ENCODE measurements at regions not wholly inside any gene's neighbourhood (a gene's known extent, or its start where the extent isn't known, plus 50 kb on each side); places are given as distances from the start of the nearest gene placed in this dataset.
A peak's percentile ranks its signal among the peaks of the same experiment; 100 is the strongest.

DNA sequence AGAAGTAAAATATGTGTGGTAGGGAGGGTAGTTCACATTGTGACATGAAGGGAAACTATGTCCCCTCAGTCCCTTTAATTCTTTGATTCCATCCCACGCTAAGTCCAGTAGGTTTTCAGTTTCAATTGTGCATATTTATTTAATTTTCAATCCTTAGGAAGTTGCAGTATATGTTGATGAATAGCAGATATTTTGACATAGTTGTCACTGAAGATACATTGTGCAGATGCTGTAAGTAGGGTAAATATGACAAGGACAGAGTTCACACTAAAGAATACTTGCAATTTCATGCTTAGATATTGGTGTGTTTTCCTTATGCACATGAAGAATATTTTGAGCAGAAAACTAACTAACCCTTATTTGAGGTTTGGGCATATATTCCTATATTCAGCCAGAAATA lies 595.4 kb upstream of the MIR17HG start:
- FAIRE-seq (no peak), ATAC-seq (no peak), DNase-seq (ENCODE audit: low read depth in 1 of 2, low spot score in 1 of 2) (no peak)
- Histone ChIP-seq H3K4me3 (no peak overlapping the region), H3K27ac (no peak overlapping the region), H3K4me2 (no peak overlapping the region), H3K4me1 (no peaks in the 10 kb centered on the region), H3K9me3 (no peaks in the 10 kb centered on the region)
- WGBS (ENCODE audit: missing lambda C conversion rate): 64% methylated on average over 1 of the region's 1 CpG
- POLR2A ChIA-PET: no interaction called here
- TF ChIP-seq HDAC2 (IDR thresholded peaks at IDR 0.05): no peak
- TF ChIP-seq CBX8 (IDR thresholded peaks at IDR 0.05): no peak
- no peak for TF ChIP-seq CHD2 (IDR thresholded peaks at IDR 0.05; ENCODE audit: low read length, partially characterized antibody)
- TF ChIP-seq POLR2AphosphoS2 (conservative IDR thresholded peaks at IDR 0.05; ENCODE audit: low read length): no peak
- no peak for TF ChIP-seq ELK1 (IDR thresholded peaks at IDR 0.05; ENCODE audit: low read depth, low read length)
- TF ChIP-seq, protein P1, sequence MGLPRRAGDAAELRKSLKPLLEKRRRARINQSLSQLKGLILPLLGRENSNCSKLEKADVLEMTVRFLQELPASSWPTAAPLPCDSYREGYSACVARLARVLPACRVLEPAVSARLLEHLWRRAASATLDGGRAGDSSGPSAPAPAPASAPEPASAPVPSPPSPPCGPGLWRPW (IDR thresholded peaks at IDR 0.05): no peak
- no peak for TF ChIP-seq KDM5A (IDR thresholded peaks at IDR 0.05)
- no peak for TF ChIP-seq NPAS2 (CRISPR knock-in tag; IDR thresholded peaks at IDR 0.05; ENCODE audit: borderline replicate concordance)
- CTCF ChIA-PET: no interaction called here

DNA sequence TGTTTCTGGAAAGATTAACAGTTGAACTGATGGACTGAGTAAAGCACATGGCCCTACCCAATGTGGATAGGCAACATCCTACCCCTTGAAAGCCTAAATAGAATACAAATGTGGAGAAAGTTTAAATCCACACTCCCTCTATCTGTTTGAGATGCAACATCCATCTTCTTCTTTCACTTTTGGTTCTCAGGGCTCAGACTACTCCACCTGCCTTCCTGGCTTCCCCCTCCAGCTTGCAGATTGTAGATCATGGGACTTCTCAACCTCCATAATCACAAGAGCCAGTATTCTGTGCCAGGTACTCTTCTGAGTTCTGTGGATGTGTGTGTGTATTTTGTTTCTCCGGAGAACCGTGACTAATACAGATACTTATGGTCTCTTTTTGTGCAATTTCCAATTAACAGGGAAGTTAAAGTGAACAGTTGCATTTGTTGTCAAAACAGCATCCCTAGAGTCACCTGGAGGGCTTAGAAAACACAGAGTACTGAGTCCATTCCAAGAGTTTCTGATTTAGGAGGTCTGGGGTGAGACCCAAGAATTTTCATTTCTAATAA lies 590.3 kb upstream of the MIR17HG start:
- H3K4me1 ChIP-seq: no peaks in the 10 kb centered on the region
- H3K4me2 ChIP-seq: peak overlapping the region; percentile 28; the same call in 1 of the 3 replicates
- DNase-seq (ENCODE audit: low read depth in 1 of 2, low spot score in 1 of 2) (no peak), FAIRE-seq (no peak), ATAC-seq (no peak)
- no peak overlapping the region for H3K27ac ChIP-seq
- ChIA-PET CTCF (no interaction called here), POLR2A (no interaction called here)
- H3K9me3 ChIP-seq: no peaks in the 10 kb centered on the region
- TF ChIP-seq NFE2L2 (conservative IDR thresholded peaks at IDR 0.05; ENCODE audit: low read length): no peak
- 50% methylated on average over 2 of the region's 2 CpGs for WGBS (ENCODE audit: missing lambda C conversion rate)
- no peak overlapping the region for H3K4me3 ChIP-seq

DNA sequence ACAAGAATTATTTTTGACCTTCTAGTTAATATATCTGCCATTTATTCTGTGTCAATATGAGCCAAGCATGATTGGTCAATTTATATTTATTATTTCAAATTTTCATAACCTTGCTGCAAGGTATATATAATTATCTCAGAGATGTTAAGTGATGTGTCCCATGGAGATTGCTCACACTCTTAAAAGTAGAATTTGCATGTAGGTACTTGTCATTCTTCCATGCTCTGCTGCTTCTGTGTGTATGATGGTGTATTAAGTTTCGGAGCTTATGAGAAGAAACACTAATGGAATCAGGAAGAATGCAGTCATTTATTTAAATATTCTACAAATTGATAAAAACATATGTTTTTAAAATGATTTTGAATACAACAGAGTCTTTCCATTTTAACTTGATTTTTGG lies 586.8 kb upstream of the MIR17HG start:
- H3K4me2 ChIP-seq: no peak overlapping the region
- DNase-seq (ENCODE audit: low read depth in 1 of 2, low spot score in 1 of 2) (no peak), ATAC-seq (no peak), FAIRE-seq (no peak)
- no peak for TF ChIP-seq MAX (IDR thresholded peaks at IDR 0.05)
- TF ChIP-seq TP53 (CRISPR knock-in tag; IDR thresholded peaks at IDR 0.05): no peak
- no peak for TF ChIP-seq KDM1A (IDR thresholded peaks at IDR 0.05; ENCODE audit: low read depth)
- no peak for TF ChIP-seq HOXB5 (CRISPR knock-in tag; IDR thresholded peaks at IDR 0.05)
- TF ChIP-seq, protein P2, sequence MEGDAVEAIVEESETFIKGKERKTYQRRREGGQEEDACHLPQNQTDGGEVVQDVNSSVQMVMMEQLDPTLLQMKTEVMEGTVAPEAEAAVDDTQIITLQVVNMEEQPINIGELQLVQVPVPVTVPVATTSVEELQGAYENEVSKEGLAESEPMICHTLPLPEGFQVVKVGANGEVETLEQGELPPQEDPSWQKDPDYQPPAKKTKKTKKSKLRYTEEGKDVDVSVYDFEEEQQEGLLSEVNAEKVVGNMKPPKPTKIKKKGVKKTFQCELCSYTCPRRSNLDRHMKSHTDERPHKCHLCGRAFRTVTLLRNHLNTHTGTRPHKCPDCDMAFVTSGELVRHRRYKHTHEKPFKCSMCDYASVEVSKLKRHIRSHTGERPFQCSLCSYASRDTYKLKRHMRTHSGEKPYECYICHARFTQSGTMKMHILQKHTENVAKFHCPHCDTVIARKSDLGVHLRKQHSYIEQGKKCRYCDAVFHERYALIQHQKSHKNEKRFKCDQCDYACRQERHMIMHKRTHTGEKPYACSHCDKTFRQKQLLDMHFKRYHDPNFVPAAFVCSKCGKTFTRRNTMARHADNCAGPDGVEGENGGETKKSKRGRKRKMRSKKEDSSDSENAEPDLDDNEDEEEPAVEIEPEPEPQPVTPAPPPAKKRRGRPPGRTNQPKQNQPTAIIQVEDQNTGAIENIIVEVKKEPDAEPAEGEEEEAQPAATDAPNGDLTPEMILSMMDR (IDR thresholded peaks at IDR 0.05): no peak
- no peak for TF ChIP-seq USF2 (IDR thresholded peaks at IDR 0.05)
- TF ChIP-seq, protein P1 (IDR thresholded peaks at IDR 0.05): no peak
- TF ChIP-seq EP300 (IDR thresholded peaks at IDR 0.05): no peak
- no peak for TF ChIP-seq CBX8 (IDR thresholded peaks at IDR 0.05)
- TF ChIP-seq EHMT2 (IDR thresholded peaks at IDR 0.05; ENCODE audit: low read depth): no peak
- TF ChIP-seq PHF8 (IDR thresholded peaks at IDR 0.05; ENCODE audit: borderline replicate concordance, low read depth): no peak
- no peak overlapping the region for H3K27ac ChIP-seq
- whole genome bisulfite sequencing (ENCODE audit: missing lambda C conversion rate): 83% methylated on average over 1 of the region's 1 CpG
- H3K4me1 ChIP-seq: no peaks in the 10 kb centered on the region
- H3K9me3 ChIP-seq: no peaks in the 10 kb centered on the region
- ChIA-PET CTCF (no interaction called here), POLR2A (no interaction called here)
- H3K4me3 ChIP-seq: no peak overlapping the region
